Sigmoid colon (tissue), 4 donors: ENCODE measurements at regions not wholly inside any gene's neighbourhood (a gene's known extent, or its start where the extent isn't known, plus 50 kb on each side); places are given as distances from the start of the nearest gene placed in this dataset.

ENCODE experiments used
- CTCF ChIP-seq, 4 experiments: fragments of 450-650 bp in 3 of 4; fragments of 200-600 bp in 1 of 4; IDR thresholded peaks; one replicate each; pipeline ENCODE4 v1.5.1; 2016 to 2019; ENCODE audit warnings: antibody characterized with exemption in 4 of 4, mild to moderate bottlenecking in 3 of 4, moderate library complexity in 2 of 4
- EP300 ChIP-seq, 4 donors: sonication (generic); formaldehyde crosslinking; IDR thresholded peaks; one replicate each; pipeline ENCODE4 v1.6.1; 2017; ENCODE audit warnings: antibody characterized with exemption in 4 of 4
- POLR2A ChIP-seq, 2 donors: fragments of 450-650 bp; IDR thresholded peaks; one replicate each; pipeline ENCODE4 v1.6.1; 2016; ENCODE audit warnings: antibody characterized with exemption in 2 of 2, mild to moderate bottlenecking in 2 of 2, moderate library complexity in 2 of 2
- POLR2AphosphoS5 ChIP-seq, 4 donors: sonication (generic); formaldehyde crosslinking; IDR thresholded peaks; one replicate each; pipeline ENCODE4 v1.6.1; 2017; ENCODE audit warnings: antibody characterized with exemption in 4 of 4

GRCh38 chr6:99746261-99746895, 139.7 kb downstream of the PRDM13 start:
- TF ChIP-seq CTCF (IDR thresholded peaks at IDR 0.05) (peak; percentile 48 to 84 (median 80)), POLR2AphosphoS5 (IDR thresholded peaks at IDR 0.05) (peak in 1 of 4 donors; percentile 28), POLR2A (IDR thresholded peaks at IDR 0.05) (no peak), EP300 (IDR thresholded peaks at IDR 0.05) (no peak)
